NCI-H2196 treated with DMSO at 0.1 percent for 48 hours (cell line): ENCODE measurements at regions not wholly inside any gene's neighbourhood (a gene's known extent, or its start where the extent isn't known, plus 50 kb on each side); places are given as distances from the start of the nearest gene placed in this dataset.
"Not testable (repeated sequence)": the region's sequence is repeated elsewhere in the genome, so short reads cannot be mapped to it uniquely, and the experiment has no call there.

ENCODE experiments used
- DNase-seq: peaks from one replicate; lab custom pipeline; 2025; ENCODE audit not compliant: unreplicated experiment; lab: John Stamatoyannopoulos, UW

- no peak for DNase-seq
These were observed 876.0 kb upstream of the FBXO33 start for GRCh38 chr14:40308240-40308639.

- DNase-seq: no peak
These were observed 864.6 kb upstream of the FBXO33 start for GRCh38 chr14:40296821-40297220.

GRCh38 chr14:40292664-40293063, 860.4 kb upstream of the FBXO33 start:
- DNase-seq: no peak

- no peak for DNase-seq
These were observed 850.0 kb upstream of the FBXO33 start for GRCh38 chr14:40282196-40282595.

GRCh38 chr14:40280652-40281051, 848.4 kb upstream of the FBXO33 start:
- no peak for DNase-seq

GRCh38 chr14:40273417-40273816, 841.2 kb upstream of the FBXO33 start:
- DNase-seq: no peak

- no peak for DNase-seq
These were observed 839.2 kb upstream of the FBXO33 start for GRCh38 chr14:40271480-40271879.

- no peak for DNase-seq
These were observed 837.2 kb upstream of the FBXO33 start for GRCh38 chr14:40269436-40269835.

- no peak for DNase-seq
These were observed 836.0 kb upstream of the FBXO33 start for GRCh38 chr14:40268236-40268635.

GRCh38 chr14:40265096-40265495, 832.9 kb upstream of the FBXO33 start:
- no peak for DNase-seq

- no peak for DNase-seq
These were observed 820.7 kb upstream of the FBXO33 start for GRCh38 chr14:40252817-40253447.

GRCh38 chr14:40248671-40249070, 816.4 kb upstream of the FBXO33 start:
- DNase-seq: no peak

- no peak for DNase-seq
These were observed 808.1 kb upstream of the FBXO33 start for GRCh38 chr14:40240245-40240859.

GRCh38 chr14:40232302-40232701, 800.1 kb upstream of the FBXO33 start:
- DNase-seq: no peak

- no peak for DNase-seq
These were observed 797.4 kb upstream of the FBXO33 start for GRCh38 chr14:40229676-40230075.

- no peak for DNase-seq
These were observed 790.8 kb upstream of the FBXO33 start for GRCh38 chr14:40222996-40223395.

GRCh38 chr14:40221428-40221827, 789.2 kb upstream of the FBXO33 start:
- no peak for DNase-seq

GRCh38 chr14:40219032-40219431, 786.8 kb upstream of the FBXO33 start:
- no peak for DNase-seq

GRCh38 chr14:40218282-40218941, 786.2 kb upstream of the FBXO33 start:
- DNase-seq: no peak

- no peak for DNase-seq
These were observed 784.7 kb upstream of the FBXO33 start for GRCh38 chr14:40216976-40217375.

GRCh38 chr14:40216408-40216807, 784.2 kb upstream of the FBXO33 start:
- not testable (repeated sequence) for DNase-seq

GRCh38 chr14:40213701-40214100, 781.5 kb upstream of the FBXO33 start:
- no peak for DNase-seq
